Naive thymus-derived CD4-positive, alpha-beta T cell (primary cell): ENCODE measurements at regions not wholly inside any gene's neighbourhood (a gene's known extent, or its start where the extent isn't known, plus 50 kb on each side); places are given as distances from the start of the nearest gene placed in this dataset.
"Not testable (repeated sequence)": the region's sequence is repeated elsewhere in the genome, so short reads cannot be mapped to it uniquely, and the experiment has no call there.

Experiments used
- ATAC-seq: fragments of 150-1000 bp; cut with Tn5 transposase; 2 replicates; pipeline ENCODE4 v1.10.0; 2021; ENCODE audit warnings: mild to moderate bottlenecking, moderate library complexity
- CTCF ChIA-PET: fragments of 350-600 bp; sonication (Branson Sonifier 250); formaldehyde crosslinking; loops from one replicate; lab custom pipeline; 2021; ENCODE audit warnings: antibody characterized with exemption; lab: Charles Lee
- POLR2A ChIA-PET: fragments of 350-600 bp; sonication (Branson Sonifier 250); formaldehyde crosslinking; loops from one replicate; lab custom pipeline; 2021; ENCODE audit warnings: antibody characterized with exemption, inconsistent platforms; lab: Charles Lee
- DNase-seq, 9 donors: peaks; one replicate each; pipeline versions ENCODE4 v3.0.0 to v3.0.0-alpha.2; 2020 to 2022; ENCODE audit warnings: mixed read lengths in 1 of 9
- H3K27ac ChIP-seq: one replicate; pipeline ENCODE4 v1.7.0; 2013; ENCODE audit warnings: mild to moderate bottlenecking, low read depth, low read length, moderate library complexity
- H3K27me3 ChIP-seq, 2 donors: one replicate each; pipeline ENCODE4 v1.7.0; 2013; ENCODE audit warnings: low read length in 2 of 2, mild to moderate bottlenecking in 2 of 2, moderate library complexity in 2 of 2; ENCODE audit not compliant: control insufficient read depth in 2 of 2, insufficient read depth in 2 of 2
- H3K36me3 ChIP-seq, 3 experiments: 1 replicate in 2 of 3; 2 replicates in 1 of 3; pipeline ENCODE4 v1.7.0; 2013; ENCODE audit warnings: low read length in 3 of 3, mild to moderate bottlenecking in 3 of 3, moderate library complexity in 1 of 3; ENCODE audit not compliant: insufficient read depth in 3 of 3, control insufficient read depth in 2 of 3
- H3K4me1 ChIP-seq, 2 donors: one replicate each; pipeline ENCODE4 v1.7.0; 2013; ENCODE audit warnings: low read length in 2 of 2, mild to moderate bottlenecking in 2 of 2, moderate library complexity in 1 of 2; ENCODE audit not compliant: control insufficient read depth in 2 of 2, insufficient read depth in 2 of 2
- H3K4me3 ChIP-seq: 2 replicates; pipeline ENCODE4 v1.7.0; 2013; ENCODE audit warnings: mild to moderate bottlenecking, low read length
- H3K9me3 ChIP-seq, 3 experiments: 1 replicate in 2 of 3; 2 replicates in 1 of 3; pipeline ENCODE4 v1.7.0; 2013; ENCODE audit warnings: low read length in 3 of 3; ENCODE audit not compliant: control insufficient read depth in 2 of 3
- H3K27ac Mint-ChIP-seq, 9 donors: one replicate each; pipeline ENCODE4 v1.8.0; 2020 to 2022; ENCODE audit warnings: mixed read lengths in 9 of 9, mild to moderate bottlenecking in 8 of 9, moderate library complexity in 5 of 9, inconsistent platforms in 2 of 9
- H3K27me3 Mint-ChIP-seq, 5 donors: one replicate each; pipeline ENCODE4 v1.8.0; 2021 to 2022; ENCODE audit warnings: mixed read lengths in 5 of 5, mild to moderate bottlenecking in 1 of 5
- H3K36me3 Mint-ChIP-seq, 5 donors: one replicate each; pipeline ENCODE4 v1.8.0; 2020 to 2022; ENCODE audit warnings: mixed read lengths in 5 of 5, mild to moderate bottlenecking in 3 of 5, inconsistent platforms in 1 of 5
- H3K4me1 Mint-ChIP-seq, 7 donors: one replicate each; pipeline ENCODE4 v1.8.0; 2020 to 2022; ENCODE audit warnings: mixed read lengths in 7 of 7, mild to moderate bottlenecking in 3 of 7, inconsistent platforms in 1 of 7
- H3K4me3 Mint-ChIP-seq, 10 donors: one replicate each; pipeline ENCODE4 v1.8.0; 2020 to 2022; ENCODE audit warnings: mild to moderate bottlenecking in 10 of 10, mixed read lengths in 10 of 10, moderate library complexity in 6 of 10, inconsistent platforms in 2 of 10
- H3K9me3 Mint-ChIP-seq, 11 donors: one replicate each; pipeline ENCODE4 v1.8.0; 2020 to 2022; ENCODE audit warnings: mixed read lengths in 11 of 11, mild to moderate bottlenecking in 4 of 11, inconsistent platforms in 1 of 11, moderate library complexity in 1 of 11
- intact Hi-C, 2 donors: fragments of 100-400 bp; cut with micrococcal nuclease; formaldehyde crosslinking; loops; one replicate each; pipeline ENCODE4 v1.15.1; 2023

DNA sequence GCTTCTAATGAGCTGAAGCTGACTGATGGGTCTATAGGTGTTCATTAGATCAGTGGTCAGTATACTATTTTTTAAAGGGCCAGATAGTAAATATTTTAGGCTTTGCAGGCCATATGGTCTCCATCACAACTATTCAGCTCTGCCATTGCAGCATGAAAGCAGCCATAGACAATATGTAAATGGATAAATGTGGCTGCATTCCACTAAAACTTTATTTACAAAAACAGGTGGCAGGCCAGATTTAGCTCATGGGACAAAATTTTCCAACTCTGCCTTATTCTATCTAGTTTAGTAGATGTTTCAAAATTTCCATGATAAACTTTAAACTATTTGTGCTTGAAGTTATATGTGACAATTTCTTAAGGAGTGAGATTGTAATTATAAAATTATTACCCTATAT lies 339.3 kb downstream of the ABCC12 start:
- Histone ChIP-seq H3K36me3 (no peaks in the 10 kb centered on the region), H3K4me3 (no peak overlapping the region), H3K27me3 (no peaks in the 10 kb centered on the region), H3K4me1 (no peaks in the 10 kb centered on the region), H3K27ac (no peak overlapping the region), H3K9me3 (no peaks in the 10 kb centered on the region)
- ATAC-seq = no peak
- DNase-seq = no peak
- peaks cover 0 to 13% (median 0%) of the 10 kb centered on the region in 5 donors for H3K36me3 Mint-ChIP-seq
- no peak overlapping the region for H3K27ac Mint-ChIP-seq
- no peak overlapping the region for H3K4me3 Mint-ChIP-seq
- CTCF ChIA-PET = no interaction called here
- intact Hi-C loops = no loop called here
- no peaks in the 10 kb centered on the region for H3K4me1 Mint-ChIP-seq
- H3K9me3 Mint-ChIP-seq = peaks cover 6 to 47% (median 16%) of the 10 kb centered on the region in 11 donors
- POLR2A ChIA-PET = no interaction called here
- H3K27me3 Mint-ChIP-seq = peaks cover 0 to 32% (median 19%) of the 10 kb centered on the region in 5 donors

DNA sequence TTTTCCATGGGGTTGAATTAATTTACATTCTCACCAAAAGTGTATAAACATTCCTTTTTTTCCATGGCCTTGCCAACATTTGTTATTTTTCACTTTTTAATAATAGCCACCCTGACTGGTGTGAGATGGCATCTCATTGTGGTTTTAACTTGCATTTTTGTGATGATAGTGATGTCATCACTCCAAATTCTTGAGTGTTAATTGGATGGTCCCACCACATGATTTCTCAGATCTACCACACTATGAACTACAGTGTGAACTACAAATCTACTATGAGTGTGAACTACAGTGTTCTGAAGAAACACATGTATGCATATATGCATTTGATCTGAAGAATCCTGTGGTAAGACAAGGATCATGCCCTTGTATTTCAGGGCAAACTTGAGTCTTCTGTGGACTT lies 340.1 kb downstream of the ABCC12 start:
- POLR2A ChIA-PET = no interaction called here
- H3K27me3 ChIP-seq = no peaks in the 10 kb centered on the region
- H3K4me1 Mint-ChIP-seq = no peaks in the 10 kb centered on the region
- peaks cover 0 to 12% (median 0%) of the 10 kb centered on the region in 5 donors for H3K36me3 Mint-ChIP-seq
- no peak for ATAC-seq
- peaks cover 7 to 48% (median 19%) of the 10 kb centered on the region in 11 donors for H3K9me3 Mint-ChIP-seq
- intact Hi-C loops = no loop called here
- H3K9me3 ChIP-seq = no peaks in the 10 kb centered on the region
- CTCF ChIA-PET = no interaction called here
- no peak overlapping the region for H3K27ac ChIP-seq
- H3K36me3 ChIP-seq = no peaks in the 10 kb centered on the region
- peaks cover 0 to 26% (median 16%) of the 10 kb centered on the region in 5 donors for H3K27me3 Mint-ChIP-seq
- H3K4me3 ChIP-seq = no peak overlapping the region
- DNase-seq = no peak
- no peaks in the 10 kb centered on the region for H3K4me1 ChIP-seq
- H3K4me3 Mint-ChIP-seq = no peak overlapping the region
- H3K27ac Mint-ChIP-seq = no peak overlapping the region

DNA sequence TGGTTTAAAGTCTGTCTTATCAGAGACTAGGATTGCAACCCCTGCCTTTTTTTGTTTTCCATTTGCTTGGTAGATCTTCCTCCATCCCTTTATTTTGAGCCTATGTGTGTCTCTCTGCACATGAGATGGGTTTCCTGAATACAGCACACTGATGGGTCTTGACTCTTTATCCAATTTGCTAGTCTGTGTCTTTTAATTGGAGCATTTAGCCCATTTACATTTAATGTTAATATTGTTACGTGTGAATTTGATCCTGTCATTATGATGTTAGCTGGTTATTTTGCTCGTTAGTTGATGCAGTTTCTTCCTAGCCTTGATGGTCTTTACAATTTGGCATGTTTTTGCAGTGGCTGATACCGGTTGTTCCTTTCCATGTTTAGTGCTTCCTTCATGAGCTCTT lies 344.0 kb downstream of the ABCC12 start:
- H3K27ac ChIP-seq, ATAC-seq, H3K4me3 Mint-ChIP-seq, CTCF ChIA-PET, H3K4me1 Mint-ChIP-seq, DNase-seq, intact Hi-C loops, H3K27me3 ChIP-seq, H3K4me3 ChIP-seq, H3K36me3 ChIP-seq, H3K9me3 ChIP-seq, POLR2A ChIA-PET, H3K4me1 ChIP-seq, H3K27ac Mint-ChIP-seq, H3K36me3 Mint-ChIP-seq: not testable (repeated sequence)
- Mint-ChIP-seq H3K27me3 (peaks cover 0 to 11% (median 0%) of the 10 kb centered on the region in 5 donors), H3K9me3 (peaks cover 0 to 53% (median 23%) of the 10 kb centered on the region in 11 donors)

DNA sequence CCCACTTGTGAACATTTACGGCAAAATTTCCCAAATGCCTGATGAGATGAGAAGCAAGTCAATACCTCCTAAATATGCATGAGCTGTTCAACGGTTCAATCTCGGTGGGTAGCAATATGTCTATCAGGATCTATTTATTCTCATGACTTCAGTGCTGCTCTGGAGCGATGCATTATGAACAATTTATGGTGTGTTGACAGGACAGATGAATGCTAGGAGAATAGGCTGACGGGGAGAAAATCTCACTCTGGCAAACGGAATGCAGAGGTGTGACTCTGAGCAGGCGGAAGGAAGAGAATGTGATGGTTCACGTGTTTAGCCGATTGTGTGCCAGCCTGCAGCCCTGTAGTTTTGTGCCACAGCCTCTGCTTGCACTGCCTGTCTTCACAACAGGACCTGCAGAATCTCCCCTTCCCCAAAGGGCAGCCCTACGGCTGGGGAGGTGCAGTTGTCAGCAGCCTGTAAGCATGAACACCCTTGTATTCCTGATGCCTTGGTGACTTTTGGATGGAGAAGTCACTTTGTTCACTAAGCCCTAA lies 345.2 kb downstream of the PHKB start:
- POLR2A ChIA-PET = no interaction called here
- Mint-ChIP-seq H3K27me3 (peaks cover 0 to 14% (median 0%) of the 10 kb centered on the region in 5 donors), H3K9me3 (peaks cover 0 to 12% (median 8%) of the 10 kb centered on the region in 11 donors)

DNA sequence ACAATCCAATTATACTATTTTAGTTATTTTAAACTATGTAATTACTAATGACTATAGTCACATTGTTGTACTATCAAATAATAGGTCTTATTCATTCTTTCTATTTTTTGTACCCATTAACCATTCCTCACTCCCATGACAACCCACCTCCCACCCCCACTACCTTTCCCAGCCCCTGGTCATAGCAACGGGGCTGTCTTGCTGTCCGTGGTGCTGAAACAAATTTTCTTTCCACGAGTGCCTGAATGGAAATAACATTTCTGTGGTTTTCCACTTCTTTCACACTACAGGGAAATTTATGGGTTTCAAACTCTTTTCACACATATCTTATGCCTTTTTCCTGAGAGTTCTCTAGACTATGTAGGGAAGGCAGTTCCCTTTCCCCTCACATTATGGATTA lies 326.6 kb downstream of the PHKB start:
- peaks cover 3 to 16% (median 10%) of the 10 kb centered on the region in 5 donors for H3K27me3 Mint-ChIP-seq
- POLR2A ChIA-PET = no interaction called here
- intact Hi-C loops = no loop called here
- no peak overlapping the region for H3K27ac Mint-ChIP-seq
- no peak overlapping the region for H3K4me3 Mint-ChIP-seq
- DNase-seq = no peak
- Histone ChIP-seq H3K4me1 (no peaks in the 10 kb centered on the region), H3K9me3 (peaks cover 0 to 12% (median 0%) of the 10 kb centered on the region in 3 experiments), H3K27ac (no peak overlapping the region), H3K4me3 (no peak overlapping the region), H3K27me3 (no peaks in the 10 kb centered on the region), H3K36me3 (no peaks in the 10 kb centered on the region)
- H3K36me3 Mint-ChIP-seq = peaks cover 0 to 6% (median 0%) of the 10 kb centered on the region in 5 donors
- CTCF ChIA-PET = no interaction called here
- no peaks in the 10 kb centered on the region for H3K4me1 Mint-ChIP-seq
- H3K9me3 Mint-ChIP-seq = peaks cover 5 to 30% (median 15%) of the 10 kb centered on the region in 11 donors
- no peak for ATAC-seq

More for the DNA sequence above, 345.2 kb downstream of the PHKB start:
- CTCF ChIA-PET = no interaction called here
- ATAC-seq = no peak
- Histone ChIP-seq H3K36me3 (no peaks in the 10 kb centered on the region), H3K27me3 (no peaks in the 10 kb centered on the region), H3K4me1 (no peaks in the 10 kb centered on the region), H3K9me3 (no peaks in the 10 kb centered on the region), H3K4me3 (no peak overlapping the region), H3K27ac (no peak overlapping the region)
- DNase-seq = no peak
- no peak overlapping the region for H3K27ac Mint-ChIP-seq
- no peak overlapping the region for H3K4me3 Mint-ChIP-seq
- peaks cover 0 to 2% (median 0%) of the 10 kb centered on the region in 7 donors for H3K4me1 Mint-ChIP-seq
- no peaks in the 10 kb centered on the region for H3K36me3 Mint-ChIP-seq
- intact Hi-C loops = no loop called here

DNA sequence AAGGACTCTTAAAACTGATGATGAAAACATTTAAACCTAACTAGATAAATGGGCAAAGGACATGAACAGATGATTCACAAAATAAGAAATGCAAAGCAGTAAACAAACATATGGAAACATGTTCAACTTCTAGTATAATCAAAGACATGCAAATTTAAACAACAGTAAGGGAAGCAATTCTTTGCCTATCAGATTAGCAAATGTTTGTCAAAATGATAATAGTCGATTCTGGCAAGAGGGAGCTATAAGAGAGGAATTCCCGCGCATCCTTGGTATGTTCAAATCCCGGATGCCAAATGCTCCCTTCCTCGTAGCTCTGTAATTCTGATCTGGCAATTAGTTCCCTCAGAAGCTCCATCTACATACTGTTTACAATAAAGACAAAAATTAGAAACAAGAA lies 320.5 kb downstream of the PHKB start:
- no peaks in the 10 kb centered on the region for H3K36me3 ChIP-seq
- CTCF ChIA-PET = interaction anchor here (0.6 kb wide), 1 partner anchor 14 kb away, joined by 3 read pairs; no protein-coding TSS in a partner anchor
- Mint-ChIP-seq H3K4me1 (peaks cover 8 to 16% (median 14%) of the 10 kb centered on the region in 7 donors), H3K27me3 (peaks cover 0 to 5% (median 0%) of the 10 kb centered on the region in 5 donors), H3K27ac (no peak overlapping the region), H3K9me3 (peaks cover 0 to 7% (median 0%) of the 10 kb centered on the region in 11 donors), H3K4me3 (no peak overlapping the region), H3K36me3 (peaks cover 0 to 4% (median 0%) of the 10 kb centered on the region in 5 donors)
- no peak overlapping the region for H3K27ac ChIP-seq
- ATAC-seq (no peak), DNase-seq (no peak)
- no peaks in the 10 kb centered on the region for H3K9me3 ChIP-seq
- no peaks in the 10 kb centered on the region for H3K27me3 ChIP-seq
- no peak overlapping the region for H3K4me3 ChIP-seq
- H3K4me1 ChIP-seq = peaks cover 0 to 3% of the 10 kb centered on the region in 2 donors
- intact Hi-C loops = no loop called here
- POLR2A ChIA-PET = no interaction called here
